ENCODE measurements at regions not wholly inside any gene's neighbourhood (a gene's known extent, or its start where the extent isn't known, plus 50 kb on each side); places are given as distances from the start of the nearest gene placed in this dataset.

DNA sequence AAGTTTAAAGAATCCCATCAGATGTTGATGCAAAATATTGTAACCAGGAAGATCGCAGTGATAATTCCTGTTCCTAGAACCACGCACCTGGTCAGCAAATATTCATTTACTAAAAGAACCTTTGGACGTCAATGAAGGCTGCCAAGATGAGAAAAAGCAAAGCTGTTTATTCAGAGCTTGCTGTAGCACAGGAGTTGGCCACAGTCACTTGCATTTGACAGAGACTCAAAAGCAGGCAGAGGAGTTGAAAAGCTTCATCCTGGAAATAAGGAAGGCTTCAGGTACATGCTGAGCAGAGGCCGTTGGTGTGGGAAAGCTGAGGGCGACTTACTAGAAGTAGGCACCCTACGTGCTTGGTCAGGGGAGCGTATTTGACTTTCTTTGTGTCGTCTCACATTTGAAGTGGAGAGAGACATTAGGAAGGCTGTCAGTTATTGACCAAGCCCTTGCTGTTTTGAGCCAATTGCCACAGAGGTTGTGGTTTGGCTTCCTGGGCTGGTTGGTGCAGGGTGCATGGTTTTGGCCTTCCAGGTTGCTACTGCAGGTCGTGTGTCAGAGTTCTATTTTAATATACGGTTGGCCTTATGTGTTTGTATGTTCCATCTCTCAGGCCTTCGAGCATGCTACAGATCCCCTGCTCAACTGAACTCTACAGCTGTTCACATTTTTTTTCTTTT is 289.6 kb downstream of the METTL4 start:
- TF ChIP-seq EZH2phosphoT487 (IDR thresholded peaks at IDR 0.05; ENCODE audit: low read depth) (no peak), CTCF (IDR thresholded peaks at IDR 0.05; ENCODE audit: low read depth, low read length) (no peak)

Data from OCI-LY3 (cell line).